HL-60/S4 (cell line): ENCODE measurements at regions not wholly inside any gene's neighbourhood (a gene's known extent, or its start where the extent isn't known, plus 50 kb on each side); places are given as distances from the start of the nearest gene placed in this dataset.

Experiments
- in situ Hi-C: fragments of 300-500 bp; cut with MboI; formaldehyde crosslinking; loops from 2 replicates; pipeline ENCODE4 v1.14.3; 2022; ENCODE audit warnings: low sequenced_read_pairs

GRCh38 chr13:95494082-95494681 is 58.3 kb upstream of the CLDN10 start:
- in situ Hi-C loops: no loop called here

- in situ Hi-C loops: no loop called here
Observed at GRCh38 chr13:95496485-95496884, 56.0 kb upstream of the CLDN10 start.

- in situ Hi-C loops: no loop called here
Observed at GRCh38 chr13:95497381-95497807, 55.1 kb upstream of the CLDN10 start.

GRCh38 chr13:95498886-95499285 is 53.6 kb upstream of the CLDN10 start:
- in situ Hi-C loops: no loop called here

- in situ Hi-C loops: no loop called here
Observed at GRCh38 chr13:95499811-95500712, 52.5 kb upstream of the CLDN10 start.

- in situ Hi-C loops: no loop called here
Observed at GRCh38 chr13:95502216-95502615, 50.3 kb upstream of the CLDN10 start.
